ENCODE measurements at regions not wholly inside any gene's neighbourhood (a gene's known extent, or its start where the extent isn't known, plus 50 kb on each side); places are given as distances from the start of the nearest gene placed in this dataset.

- WGBS, 2 donors: 97% methylated on average over 1 of the region's 1 CpG
- no peak for DNase-seq
Measured at GRCh38 chr9:108591121-108591520, 264.7 kb downstream of the ACTL7B start.

GRCh38 chr9:108588246-108588645 lies 267.5 kb downstream of the ACTL7B start:
- WGBS, 2 donors: 87 to 89% methylated on average over 3 of the region's 3 CpGs
- intact Hi-C loops (cut with DNase I): no loop called here
- no peaks in the 10 kb centered on the region for H3K36me3 ChIP-seq
- no peaks in the 10 kb centered on the region for H3K4me1 ChIP-seq
- ATAC-seq (no peak), DNase-seq (no peak)
- no peaks in the 10 kb centered on the region for H3K9me3 ChIP-seq
- TF ChIP-seq CTCF (IDR thresholded peaks at IDR 0.05): no peak
- no peak overlapping the region for H3K27ac ChIP-seq
- no peak overlapping the region for H3K4me3 ChIP-seq
- peaks cover 0 to 22% (median 9%) of the 10 kb centered on the region in 7 donors for H3K27me3 ChIP-seq

More at GRCh38 chr9:108591121-108591520, 264.7 kb downstream of the ACTL7B start:
- H3K9me3 ChIP-seq: no peaks in the 10 kb centered on the region
- H3K27me3 ChIP-seq: peaks cover 0 to 9% (median 0%) of the 10 kb centered on the region in 7 donors
- no peak for TF ChIP-seq CTCF (IDR thresholded peaks at IDR 0.05)
- H3K27ac ChIP-seq: no peak overlapping the region
- no peak for ATAC-seq
- intact Hi-C loops (cut with DNase I): no loop called here
- no peak overlapping the region for H3K4me3 ChIP-seq
- H3K36me3 ChIP-seq: no peaks in the 10 kb centered on the region
- no peaks in the 10 kb centered on the region for H3K4me1 ChIP-seq

- DNase-seq: no peak
- intact Hi-C loops (cut with DNase I): no loop called here
- Histone ChIP-seq H3K9me3 (no peaks in the 10 kb centered on the region), H3K36me3 (no peaks in the 10 kb centered on the region), H3K27me3 (peaks cover 0 to 24% (median 9%) of the 10 kb centered on the region in 7 donors), H3K4me3 (no peak overlapping the region), H3K27ac (no peak overlapping the region), H3K4me1 (no peaks in the 10 kb centered on the region)
- no peak for TF ChIP-seq CTCF (IDR thresholded peaks at IDR 0.05)
- 87 to 90% methylated on average over 1 of the region's 1 CpG for WGBS, 2 donors
- no peak for ATAC-seq
Measured at GRCh38 chr9:108586471-108587139, 269.2 kb downstream of the ACTL7B start.

- no peaks in the 10 kb centered on the region for H3K4me1 ChIP-seq
- H3K27ac ChIP-seq: no peak overlapping the region
- H3K4me3 ChIP-seq: no peak overlapping the region
- TF ChIP-seq CTCF (IDR thresholded peaks at IDR 0.05): no peak
- intact Hi-C loops (cut with DNase I): no loop called here
- no peaks in the 10 kb centered on the region for H3K9me3 ChIP-seq
- no peak for DNase-seq
- 61 to 64% methylated on average over 2 of the region's 2 CpGs for WGBS, 2 donors
- H3K36me3 ChIP-seq: no peaks in the 10 kb centered on the region
- peaks cover 0 to 32% (median 9%) of the 10 kb centered on the region in 7 donors for H3K27me3 ChIP-seq
- no peak for ATAC-seq
Measured at GRCh38 chr9:108584860-108585259, 270.9 kb downstream of the ACTL7B start.

Data from heart right ventricle (tissue), 16 donors.